HG02763 (cell line): ENCODE measurements at regions not wholly inside any gene's neighbourhood (a gene's known extent, or its start where the extent isn't known, plus 50 kb on each side); places are given as distances from the start of the nearest gene placed in this dataset.
"Not testable (repeated sequence)": the region's sequence is repeated elsewhere in the genome, so short reads cannot be mapped to it uniquely, and the experiment has no call there.

Experiments used
- ATAC-seq: cut with Tn5 transposase; IDR thresholded peaks from one replicate; pipeline ENCODE4 v1.9.1; 2021; ENCODE audit warnings: mild to moderate bottlenecking, moderate library complexity; ENCODE audit not compliant: unreplicated experiment

- no peak for ATAC-seq
Observed at GRCh38 chr12:131466932-131467331, 244.0 kb upstream of the SFSWAP start.

- no peak for ATAC-seq
Observed at GRCh38 chr12:131468206-131468605, 242.7 kb upstream of the SFSWAP start.

- ATAC-seq: not testable (repeated sequence)
Observed at GRCh38 chr12:131469945-131470344, 240.9 kb upstream of the SFSWAP start.

GRCh38 chr12:131471271-131471905 lies 239.5 kb upstream of the SFSWAP start:
- no peak for ATAC-seq

DNA sequence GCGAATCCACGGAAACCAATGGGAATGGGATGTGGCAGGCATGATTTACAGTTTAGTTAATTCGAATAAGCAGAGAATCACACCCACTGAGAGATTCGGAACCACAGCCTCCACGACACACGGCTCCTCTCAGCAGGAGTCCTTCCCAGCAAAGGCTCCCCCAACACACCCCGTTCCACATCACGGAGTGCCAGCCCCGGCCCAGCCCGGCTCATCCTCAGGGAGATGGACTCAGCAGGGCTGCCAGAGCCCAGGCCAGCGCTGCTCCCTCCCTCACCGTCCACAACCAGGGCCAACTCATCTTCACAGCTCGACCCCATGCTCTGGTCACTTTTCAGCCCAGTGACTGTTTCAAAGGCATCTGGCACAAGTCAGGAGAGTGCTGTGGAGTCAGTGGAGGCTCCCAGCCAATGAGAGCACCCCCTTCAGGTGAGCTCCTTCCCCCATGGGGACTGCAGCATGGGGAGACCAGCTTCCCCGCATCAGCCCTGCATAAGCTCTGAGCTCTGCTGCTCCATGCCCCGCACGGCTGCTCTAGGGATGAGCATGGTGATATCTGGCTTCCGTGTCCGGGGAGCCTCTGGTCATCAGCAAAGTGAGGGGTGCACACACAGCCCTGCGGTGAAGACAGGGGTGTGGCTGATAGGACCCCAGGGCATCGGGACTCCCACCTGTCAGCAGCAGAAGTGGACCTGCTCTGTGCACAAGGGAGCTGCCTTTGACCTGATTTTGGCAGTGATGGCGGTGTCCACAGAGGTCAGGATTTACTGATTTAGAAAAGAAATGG lies 238.8 kb upstream of the SFSWAP start:
- no peak for ATAC-seq

DNA sequence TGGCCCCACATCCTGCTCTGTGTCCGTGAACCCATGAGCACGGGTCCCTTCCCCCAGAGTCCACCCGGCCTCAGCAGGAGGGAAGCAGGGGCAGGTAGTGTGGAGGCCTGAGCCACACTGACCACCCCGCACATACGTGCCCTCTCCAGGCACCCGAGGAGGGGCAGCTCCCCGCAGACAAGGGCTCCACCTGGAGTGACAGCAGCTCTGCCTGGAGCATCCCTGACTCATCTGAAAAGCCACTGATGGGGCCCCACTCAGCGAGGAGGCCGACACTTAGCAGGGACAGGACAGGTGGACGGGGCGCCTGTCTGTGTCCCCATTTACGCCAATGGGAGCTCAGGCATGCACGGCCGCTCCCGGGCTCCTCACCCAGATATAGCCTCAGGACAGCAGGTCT lies 237.6 kb upstream of the SFSWAP start:
- ATAC-seq: no peak

DNA sequence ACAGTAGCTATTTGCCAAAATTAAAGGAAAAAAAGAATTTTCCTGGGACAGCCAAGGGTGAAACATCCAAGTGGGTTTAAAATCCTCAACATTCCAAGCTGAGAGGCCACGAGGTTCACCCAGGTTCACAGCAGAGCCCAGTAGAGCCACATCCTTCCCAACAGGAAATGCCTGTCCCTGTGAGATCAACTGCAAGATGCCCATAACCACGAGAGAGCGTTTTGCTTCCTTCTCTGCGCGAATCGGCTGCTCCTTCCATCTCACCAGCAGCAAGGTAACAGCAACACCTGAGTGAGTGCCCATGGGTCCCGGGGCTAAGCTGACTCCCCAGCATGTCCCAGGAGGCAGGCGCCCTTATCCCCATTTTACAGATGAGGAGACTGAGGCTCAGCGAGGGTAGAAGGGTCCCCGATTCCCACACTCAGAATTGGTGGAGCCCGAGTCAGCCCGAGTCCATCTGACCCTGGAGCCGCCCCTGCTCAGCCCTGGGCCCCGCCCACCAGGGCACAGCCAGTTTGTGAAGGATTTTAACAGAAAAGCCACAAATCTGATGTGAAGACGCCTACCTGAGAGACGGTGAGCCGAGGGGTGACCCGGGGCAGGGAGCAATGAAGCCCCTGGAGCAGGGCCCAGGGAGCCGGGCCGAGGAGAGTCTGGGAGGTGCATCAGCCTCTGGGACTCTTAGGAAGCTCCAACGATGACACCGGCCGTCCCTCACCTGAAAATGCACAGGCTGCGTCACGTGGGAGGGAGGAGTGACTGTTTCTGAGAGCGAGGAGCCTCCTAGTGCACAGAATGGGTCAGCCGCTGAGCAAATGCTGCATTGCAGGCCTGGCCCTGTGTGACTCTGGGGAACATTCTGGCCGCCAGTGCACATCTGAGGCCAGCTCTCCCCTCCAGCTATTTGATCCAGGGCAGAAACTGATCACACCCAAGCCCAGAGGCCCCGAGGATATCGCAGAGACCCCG lies 236.9 kb upstream of the SFSWAP start:
- ATAC-seq: no peak

DNA sequence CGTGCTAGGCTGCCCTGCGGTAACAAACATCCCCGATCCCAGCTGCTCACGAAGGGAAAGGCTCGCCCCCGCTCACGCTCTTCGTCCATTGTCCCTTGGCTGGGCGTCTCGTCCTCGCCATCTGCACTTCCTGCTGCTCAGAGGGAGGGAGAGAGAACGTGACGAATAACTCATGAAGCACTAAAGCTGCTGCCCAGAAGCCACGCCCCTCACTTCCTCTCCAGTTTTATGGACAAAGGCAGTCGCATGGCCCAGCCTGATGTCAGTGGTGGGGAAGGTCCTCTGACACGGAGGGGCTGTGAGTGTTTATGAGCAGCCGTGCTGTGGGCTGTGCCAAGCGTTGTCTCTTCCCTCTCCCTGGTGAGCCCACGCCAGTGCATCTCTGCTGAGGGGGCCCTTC lies 235.9 kb upstream of the SFSWAP start:
- ATAC-seq: not testable (repeated sequence)

- no peak for ATAC-seq
Observed at GRCh38 chr12:131477613-131478012, 233.3 kb upstream of the SFSWAP start.

DNA sequence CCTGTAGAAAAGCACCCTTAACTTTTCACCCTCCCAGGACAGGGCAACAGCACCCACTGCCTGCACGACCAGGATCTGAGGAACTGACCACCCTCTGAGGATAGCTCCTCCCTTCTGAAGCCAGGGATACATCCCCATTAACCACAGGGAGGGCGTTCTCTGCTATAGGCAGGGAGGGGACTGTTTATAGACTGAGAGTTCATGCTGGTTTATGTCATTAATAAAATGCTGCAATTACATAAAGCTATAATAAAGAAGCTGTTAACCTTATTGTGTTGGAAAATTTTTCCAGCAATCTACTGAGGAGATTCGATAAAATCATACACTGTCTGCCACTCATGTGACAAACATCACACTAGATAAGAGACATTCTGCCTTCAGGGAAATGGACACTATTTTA lies 232.4 kb upstream of the SFSWAP start:
- no peak for ATAC-seq

- ATAC-seq: no peak
Observed at GRCh38 chr12:131482199-131482598, 228.7 kb upstream of the SFSWAP start.

DNA sequence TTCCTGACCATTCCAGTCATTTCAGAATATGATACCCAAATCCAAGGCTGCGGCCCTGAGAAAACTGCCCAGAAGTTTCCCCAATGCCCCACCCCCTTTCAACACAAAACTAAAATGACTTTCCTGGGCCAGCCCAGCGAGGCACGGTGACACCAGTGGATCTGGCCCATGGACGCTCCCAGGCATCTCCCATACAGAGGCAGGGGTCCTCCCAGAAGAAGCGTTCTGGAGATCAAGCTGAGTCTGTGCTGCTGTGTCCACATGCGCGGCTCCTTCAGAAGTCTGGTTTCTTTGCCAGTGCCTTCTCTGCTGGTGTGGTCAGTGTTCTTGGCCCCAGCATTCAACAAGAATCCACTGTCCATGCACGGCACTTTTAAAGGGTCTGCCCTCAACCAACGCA lies 228.2 kb upstream of the SFSWAP start:
- ATAC-seq: no peak

DNA sequence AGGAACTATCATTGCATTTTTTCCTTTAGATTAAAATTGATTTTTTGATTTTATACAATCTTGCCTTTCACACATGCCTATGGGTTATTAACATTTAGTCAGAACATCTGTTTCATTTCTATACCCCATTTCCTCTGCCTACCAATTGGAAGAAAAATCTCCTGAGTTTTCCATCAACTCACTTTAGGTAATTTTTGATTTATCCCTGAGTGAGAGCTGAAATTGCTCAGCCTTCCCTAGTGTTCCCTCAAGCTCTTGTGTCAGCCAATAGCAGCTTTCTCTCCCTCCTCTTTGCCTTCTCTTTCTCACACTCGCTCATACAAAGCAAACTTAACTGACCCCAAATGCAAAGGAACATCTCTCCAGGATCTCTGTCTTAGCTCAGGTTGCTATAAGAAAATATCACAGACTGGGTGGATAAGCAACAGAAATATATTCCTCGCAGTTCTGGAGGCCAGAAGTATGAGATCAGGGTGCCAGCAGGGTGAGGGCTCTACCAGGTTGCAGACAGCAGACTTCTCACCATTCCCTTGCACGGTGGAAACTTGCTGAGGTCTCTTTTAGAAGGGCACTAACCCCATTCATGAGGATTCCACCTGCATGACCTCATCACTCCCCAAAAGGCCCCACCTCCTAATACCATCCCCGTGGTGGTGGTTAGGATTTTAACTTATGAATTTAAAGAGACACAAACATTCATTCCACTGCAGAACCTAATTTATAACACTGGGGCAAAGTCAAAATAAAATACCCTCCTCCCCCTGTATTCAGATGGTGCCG lies 224.2 kb upstream of the SFSWAP start:
- no peak for ATAC-seq

DNA sequence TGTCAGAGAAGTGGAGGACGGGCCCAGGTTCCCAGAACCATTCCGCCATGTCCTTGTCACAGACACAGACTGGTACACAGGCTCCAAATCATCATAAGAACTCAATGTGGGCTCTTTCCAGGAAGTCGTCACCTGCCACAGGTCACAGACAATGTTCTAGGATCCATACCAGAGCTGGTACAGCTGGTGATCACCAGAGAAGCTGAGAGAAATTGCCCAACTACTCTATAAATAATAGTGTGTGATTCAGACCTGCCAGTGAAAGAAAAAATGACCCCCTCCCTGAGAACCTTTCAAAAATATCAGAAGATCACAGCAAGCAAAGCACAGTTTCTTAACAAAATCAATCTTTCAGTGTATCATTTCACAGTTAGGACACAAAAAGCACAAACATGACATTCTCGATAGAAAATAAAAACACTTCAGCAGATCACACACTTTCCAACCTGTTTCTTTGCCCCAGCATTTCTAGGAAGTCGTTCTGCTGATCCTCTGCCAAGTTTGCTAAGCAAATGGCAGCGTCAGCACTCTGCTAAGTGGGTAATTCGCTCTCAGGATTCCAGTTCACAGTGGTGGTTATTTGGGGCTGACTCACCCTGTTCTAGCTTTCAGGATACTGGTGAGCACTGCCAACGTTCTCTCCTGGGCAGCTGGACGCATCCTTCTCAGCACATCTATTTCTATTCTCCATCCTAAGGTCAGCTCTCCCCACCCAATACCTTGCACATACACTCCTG lies 223.3 kb upstream of the SFSWAP start:
- no peak for ATAC-seq

DNA sequence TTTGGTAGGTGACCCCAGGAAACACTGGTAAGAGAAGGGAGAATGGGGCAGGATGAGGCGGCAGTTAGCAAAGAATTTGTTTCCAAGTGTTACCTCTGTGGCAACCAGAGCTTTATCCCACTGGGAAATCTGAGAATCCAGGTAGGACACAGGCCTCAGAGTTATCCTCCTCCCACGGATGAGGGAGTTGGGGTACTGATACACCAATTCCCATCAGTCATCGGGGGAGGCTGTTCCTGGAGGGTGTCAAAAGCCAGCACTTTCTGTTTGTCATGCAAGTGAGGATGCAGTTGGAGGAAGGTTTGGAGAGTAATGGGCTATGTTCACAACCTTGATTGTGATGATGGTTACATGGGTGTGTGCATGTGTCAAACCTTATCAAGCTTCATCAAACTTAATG lies 221.2 kb upstream of the SFSWAP start:
- ATAC-seq: no peak

DNA sequence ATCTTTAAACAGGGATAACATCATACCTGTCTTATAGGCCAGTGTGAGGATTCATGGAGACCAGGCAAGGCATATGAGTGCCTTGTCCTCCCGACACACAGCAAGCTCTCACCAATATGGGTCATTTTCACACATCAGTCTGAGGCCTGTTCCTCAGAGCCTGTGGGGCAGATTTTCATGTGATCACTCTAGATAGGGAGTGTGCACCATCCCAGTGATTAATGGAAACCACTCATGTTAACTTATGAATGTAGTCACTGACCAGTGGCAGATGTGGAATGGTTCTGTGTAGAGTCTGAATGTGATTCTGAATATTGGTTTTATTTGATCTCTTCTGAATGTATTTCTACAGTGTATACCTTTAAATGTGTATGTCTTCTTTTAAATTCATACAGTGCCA lies 219.7 kb upstream of the SFSWAP start:
- no peak for ATAC-seq

GRCh38 chr12:131491916-131492490 lies 218.9 kb upstream of the SFSWAP start:
- ATAC-seq: no peak

DNA sequence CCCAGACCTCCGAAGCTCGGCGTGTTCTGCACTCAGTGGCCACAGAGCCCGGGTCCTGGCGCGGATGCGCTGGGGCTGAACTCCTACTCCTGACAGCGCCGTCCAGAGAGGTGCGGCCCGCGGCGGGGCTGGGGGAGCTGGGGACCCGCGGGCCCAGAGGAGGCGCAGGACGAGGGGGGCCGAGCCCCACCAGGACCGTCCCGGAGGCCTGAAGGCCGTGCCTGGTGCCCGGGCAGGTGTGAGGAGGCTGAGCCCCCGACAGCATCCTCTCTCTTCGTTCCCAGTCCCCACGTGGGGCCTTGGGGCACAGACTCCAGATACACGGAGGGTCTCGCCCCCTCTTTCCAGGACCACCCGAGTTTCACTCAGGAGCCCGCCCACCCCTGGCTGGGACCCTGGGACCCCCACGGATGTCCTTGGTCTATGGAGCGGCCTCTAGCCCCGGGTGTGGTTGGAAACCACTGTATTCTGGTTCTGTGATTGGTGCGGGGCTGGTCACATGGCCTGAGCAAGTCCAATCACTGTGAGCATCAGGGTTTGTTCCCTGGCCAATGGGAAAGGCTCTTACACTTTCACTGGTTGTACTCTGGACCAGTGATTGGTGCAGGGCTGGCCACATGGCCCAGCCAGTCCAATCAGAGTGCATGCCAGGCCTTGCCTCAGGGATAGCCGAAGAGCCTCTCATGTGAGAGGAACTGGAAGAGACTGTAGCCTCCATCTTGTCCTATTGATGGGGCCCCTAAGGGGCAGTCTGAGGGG lies 217.6 kb upstream of the SFSWAP start:
- no peak for ATAC-seq

DNA sequence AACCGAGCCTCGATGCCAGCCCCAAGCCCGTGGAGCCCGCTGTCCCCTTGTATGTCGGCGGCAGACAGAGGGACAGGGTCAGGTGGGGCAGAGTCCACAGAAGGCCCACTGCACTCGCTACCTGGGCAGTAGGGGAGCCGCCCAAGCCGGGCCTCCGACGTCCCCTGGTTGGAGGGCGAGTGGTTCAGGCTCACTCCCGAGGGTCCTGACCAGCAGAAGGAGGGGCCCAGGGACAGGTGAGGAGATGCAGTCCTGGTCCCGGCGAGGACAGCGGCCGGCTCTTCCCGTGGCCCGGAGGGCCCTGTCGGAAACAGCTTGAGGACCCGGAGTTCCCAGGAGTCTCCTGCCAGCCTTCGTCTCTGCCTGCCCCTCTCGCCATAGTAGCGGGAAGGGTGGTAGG lies 216.7 kb upstream of the SFSWAP start:
- no peak for ATAC-seq
